ENCODE measurements at regions not wholly inside any gene's neighbourhood (a gene's known extent, or its start where the extent isn't known, plus 50 kb on each side); places are given as distances from the start of the nearest gene placed in this dataset.

GRCh38 chr16:8155275-8155674, 435.0 kb downstream of the TMEM114 start:
- H3K27me3 Mint-ChIP-seq (ENCODE audit: unreplicated experiment) = no peaks in the 10 kb centered on the region
- no peak overlapping the region for H3K4me3 Mint-ChIP-seq (ENCODE audit: unreplicated experiment)
- peaks cover 12% of the 10 kb centered on the region for H3K9me3 Mint-ChIP-seq (ENCODE audit: unreplicated experiment)
- DNase-seq (ENCODE audit: low spot score) = no peak
- H3K4me1 Mint-ChIP-seq (ENCODE audit: unreplicated experiment) = no peaks in the 10 kb centered on the region
- TF ChIP-seq CTCF (IDR thresholded peaks at IDR 0.05; ENCODE audit: unreplicated experiment) = no peak
- no peak overlapping the region for H3K27ac Mint-ChIP-seq (ENCODE audit: unreplicated experiment)
- H3K36me3 Mint-ChIP-seq (ENCODE audit: low read depth, unreplicated experiment) = peaks cover 4% of the 10 kb centered on the region

GRCh38 chr16:8146256-8147012, 443.9 kb downstream of the TMEM114 start:
- DNase-seq (ENCODE audit: low spot score) = no peak
- no peak for TF ChIP-seq CTCF (IDR thresholded peaks at IDR 0.05; ENCODE audit: unreplicated experiment)
- Mint-ChIP-seq H3K27ac (ENCODE audit: unreplicated experiment) (no peak overlapping the region), H3K4me1 (ENCODE audit: unreplicated experiment) (no peaks in the 10 kb centered on the region), H3K9me3 (ENCODE audit: unreplicated experiment) (peaks cover 4% of the 10 kb centered on the region), H3K4me3 (ENCODE audit: unreplicated experiment) (no peak overlapping the region), H3K36me3 (ENCODE audit: low read depth, unreplicated experiment) (no peaks in the 10 kb centered on the region), H3K27me3 (ENCODE audit: unreplicated experiment) (no peaks in the 10 kb centered on the region)

GRCh38 chr16:8138666-8139065, 451.6 kb downstream of the TMEM114 start:
- H3K27ac Mint-ChIP-seq (ENCODE audit: unreplicated experiment) = no peak overlapping the region
- H3K4me1 Mint-ChIP-seq (ENCODE audit: unreplicated experiment) = no peaks in the 10 kb centered on the region
- no peak overlapping the region for H3K4me3 Mint-ChIP-seq (ENCODE audit: unreplicated experiment)
- no peaks in the 10 kb centered on the region for H3K9me3 Mint-ChIP-seq (ENCODE audit: unreplicated experiment)
- no peaks in the 10 kb centered on the region for H3K36me3 Mint-ChIP-seq (ENCODE audit: low read depth, unreplicated experiment)
- no peak for TF ChIP-seq CTCF (IDR thresholded peaks at IDR 0.05; ENCODE audit: unreplicated experiment)
- no peak for DNase-seq (ENCODE audit: low spot score)
- no peaks in the 10 kb centered on the region for H3K27me3 Mint-ChIP-seq (ENCODE audit: unreplicated experiment)

GRCh38 chr16:8137606-8138005, 452.7 kb downstream of the TMEM114 start:
- H3K4me1 Mint-ChIP-seq (ENCODE audit: unreplicated experiment) = no peaks in the 10 kb centered on the region
- no peaks in the 10 kb centered on the region for H3K36me3 Mint-ChIP-seq (ENCODE audit: low read depth, unreplicated experiment)
- no peaks in the 10 kb centered on the region for H3K27me3 Mint-ChIP-seq (ENCODE audit: unreplicated experiment)
- no peaks in the 10 kb centered on the region for H3K9me3 Mint-ChIP-seq (ENCODE audit: unreplicated experiment)
- no peak for TF ChIP-seq CTCF (IDR thresholded peaks at IDR 0.05; ENCODE audit: unreplicated experiment)
- H3K27ac Mint-ChIP-seq (ENCODE audit: unreplicated experiment) = no peak overlapping the region
- H3K4me3 Mint-ChIP-seq (ENCODE audit: unreplicated experiment) = no peak overlapping the region
- no peak for DNase-seq (ENCODE audit: low spot score)

- no peak overlapping the region for H3K27ac Mint-ChIP-seq (ENCODE audit: unreplicated experiment)
- H3K36me3 Mint-ChIP-seq (ENCODE audit: low read depth, unreplicated experiment) = peaks cover 2% of the 10 kb centered on the region
- DNase-seq (ENCODE audit: low spot score) = no peak
- H3K4me3 Mint-ChIP-seq (ENCODE audit: unreplicated experiment) = no peak overlapping the region
- H3K27me3 Mint-ChIP-seq (ENCODE audit: unreplicated experiment) = no peaks in the 10 kb centered on the region
- H3K4me1 Mint-ChIP-seq (ENCODE audit: unreplicated experiment) = no peaks in the 10 kb centered on the region
- H3K9me3 Mint-ChIP-seq (ENCODE audit: unreplicated experiment) = peaks cover 15% of the 10 kb centered on the region
- TF ChIP-seq CTCF (IDR thresholded peaks at IDR 0.05; ENCODE audit: unreplicated experiment) = no peak
Measured at GRCh38 chr16:8130197-8130596, 460.1 kb downstream of the TMEM114 start.

All from endothelial cell (in vitro differentiated cells).